Heart right ventricle (tissue), 16 donors: ENCODE measurements at regions not wholly inside any gene's neighbourhood (a gene's known extent, or its start where the extent isn't known, plus 50 kb on each side); places are given as distances from the start of the nearest gene placed in this dataset.

Experiments
- ATAC-seq, 8 donors: fragments of 200-7000 bp; cut with Tn5 transposase; one replicate each; pipeline ENCODE4 v1.9.1; 2020; ENCODE audit warnings: mild to moderate bottlenecking in 8 of 8, moderate library complexity in 8 of 8, moderate number of reproducible peaks in 1 of 8
- DNase-seq, 2 donors: peaks; one replicate each; pipeline ENCODE4 v3.0.0-alpha.2; 2020
- H3K27ac ChIP-seq, 10 donors: fragments of 200-600 bp; sonication (generic) in 2 of 10; one replicate each; pipeline versions ENCODE4 v1.5.0 to v1.8.0; 2020 to 2022; ENCODE audit warnings: mild to moderate bottlenecking in 3 of 10
- H3K27me3 ChIP-seq, 7 donors: fragments of 200-600 bp; one replicate each; pipeline ENCODE4 v1.8.0; 2021 to 2022; ENCODE audit warnings: mild to moderate bottlenecking in 2 of 7
- H3K36me3 ChIP-seq, 9 donors: fragments of 200-600 bp; sonication (generic) in 1 of 9; one replicate each; pipeline versions ENCODE4 v1.5.0 to v1.8.0; 2020 to 2022; ENCODE audit warnings: mild to moderate bottlenecking in 2 of 9
- H3K4me1 ChIP-seq, 9 donors: fragments of 200-600 bp; sonication (generic) in 1 of 9; one replicate each; pipeline versions ENCODE4 v1.5.0 to v1.8.0; 2020 to 2022; ENCODE audit warnings: mild to moderate bottlenecking in 4 of 9
- H3K4me3 ChIP-seq, 10 donors: fragments of 200-600 bp; sonication (generic) in 2 of 10; one replicate each; pipeline versions ENCODE4 v1.5.0 to v1.8.0; 2020 to 2022; ENCODE audit warnings: mild to moderate bottlenecking in 7 of 10, moderate library complexity in 2 of 10
- H3K9me3 ChIP-seq, 11 donors: fragments of 200-600 bp in 10 of 11; sonication (generic) in 2 of 11; one replicate each; pipeline versions ENCODE4 v1.5.0 to v1.8.0; 2013 to 2022; ENCODE audit warnings: mild to moderate bottlenecking in 2 of 11, control low read depth in 1 of 11, moderate library complexity in 1 of 11
- CTCF ChIP-seq, 9 donors: fragments of 200-600 bp; sonication (generic) in 2 of 9; IDR thresholded peaks; one replicate each; pipeline versions ENCODE4 v1.5.0 to v1.8.0; 2021 to 2022; ENCODE audit warnings: antibody characterized with exemption in 9 of 9, mild to moderate bottlenecking in 5 of 9, moderate library complexity in 1 of 9
- WGBS, 2 donors: extraction: QIAGEN DNeasy Blood & Tissue Kit; methylation state at CpG; one replicate each; pipeline ENCODE4 v1.1.7; 2013; ENCODE audit warnings: inconsistent platforms in 1 of 2; 5-methylcytosine and 5-hydroxymethylcytosine counted together
- intact Hi-C, 10 donors: fragments of 100-400 bp; cut with DNase I; formaldehyde crosslinking; loops; one replicate each; pipeline versions ENCODE4 v1.11.1 to v1.14.2; 2022
- donor health status: Arrhythmogenic right ventricular cardiomyopathy.
- donor health status: ischemic (EF 13 %, LVEDD 7.1; RV severe dilation, severe dysfunction).
- donor health status: healthy with polysubstance abuse.
- donor health status: DM: no; HTN: yes; CAD: no.
- donor health status: DM: no; HTN: no; CAD: no.
- donor health status: ischemic (EF 25% LVEDD 6.9; RV normal size, moderate dysfunction).
- donor health status: ischemic (EF 25% LVEDD 5.7; RV mildly dilated, moderate dysfunction).
- donor health status: healthy.
- donor health status: DM: yes; HTN: yes; CAD: no.
- donor health status: Ischemic cardiomyopathy.
- donor health status: ischemic (EF 35%, LVEDD 5.7; RV mildly dilated, moderate dysfunction).
- donor health status: nonischemic (EF 11% LVEDD 7.7; RV severe dilation, severe dysfunction).
- donor health status: DM: yes; HTN: yes; CAD: no.
- donor health status: PGD.
- donor health status: ischemic (EF 29% LVEDD 5.4; RV normal size, mild dysfunction).
- donor health status: nonischemic (EF 23%, LVEDD 6.1; RV moderate dilation, normal function).

GRCh38 chr4:83191026-83191425, 76.5 kb upstream of the PLAC8 start:
- no peak for TF ChIP-seq CTCF (IDR thresholded peaks at IDR 0.05)
- intact Hi-C loops = no loop called here
- 82 to 83% methylated on average over 2 of the region's 2 CpGs for WGBS, 2 donors
- H3K36me3 ChIP-seq = no peaks in the 10 kb centered on the region
- H3K9me3 ChIP-seq = no peaks in the 10 kb centered on the region
- no peak overlapping the region for H3K27ac ChIP-seq
- peaks cover 0 to 11% (median 0%) of the 10 kb centered on the region in 9 donors for H3K4me1 ChIP-seq
- H3K27me3 ChIP-seq = no peaks in the 10 kb centered on the region
- no peak overlapping the region for H3K4me3 ChIP-seq
- no peak for ATAC-seq
- no peak for DNase-seq

DNA sequence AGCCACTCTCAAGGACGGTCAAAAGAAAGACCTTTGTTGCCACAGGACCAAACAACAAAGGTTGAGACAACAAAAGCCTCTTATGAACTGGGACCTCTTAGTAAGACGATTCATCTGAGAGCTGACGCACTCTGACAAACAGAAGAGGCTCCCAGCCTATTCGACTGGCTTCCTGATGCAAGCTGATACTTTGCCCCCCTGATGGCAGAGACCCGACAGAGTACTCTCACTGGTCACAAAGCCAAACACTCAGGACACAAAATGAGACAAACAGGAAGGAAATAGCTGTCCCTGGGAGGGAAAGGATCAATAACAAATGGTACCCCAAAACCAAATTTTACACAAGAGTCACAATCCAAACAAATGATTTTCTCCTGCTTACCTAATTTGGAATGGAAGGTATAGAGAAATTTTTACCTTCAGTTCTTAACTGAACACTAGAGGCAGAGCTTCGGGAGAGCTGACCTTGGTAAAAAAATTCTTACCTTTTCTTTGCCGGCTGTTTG, 75.2 kb upstream of the PLAC8 start:
- TF ChIP-seq CTCF (IDR thresholded peaks at IDR 0.05) = no peak
- Histone ChIP-seq H3K9me3 (no peaks in the 10 kb centered on the region), H3K4me1 (peaks cover 0 to 6% (median 0%) of the 10 kb centered on the region in 9 donors), H3K4me3 (no peak overlapping the region), H3K27ac (no peak overlapping the region), H3K36me3 (no peaks in the 10 kb centered on the region), H3K27me3 (no peaks in the 10 kb centered on the region)
- ATAC-seq (no peak), DNase-seq (no peak)
- intact Hi-C loops = no loop called here
- WGBS, 2 donors = 70 to 71% methylated on average over 7 of the region's 7 CpGs

GRCh38 chr4:83180431-83180968, 66.0 kb upstream of the PLAC8 start:
- H3K27ac ChIP-seq = no peak overlapping the region
- no peaks in the 10 kb centered on the region for H3K27me3 ChIP-seq
- no peak for ATAC-seq
- no peak overlapping the region for H3K4me3 ChIP-seq
- H3K9me3 ChIP-seq = no peaks in the 10 kb centered on the region
- intact Hi-C loops = no loop called here
- TF ChIP-seq CTCF (IDR thresholded peaks at IDR 0.05) = no peak
- 81 to 82% methylated on average over 7 of the region's 7 CpGs for WGBS, 2 donors
- no peaks in the 10 kb centered on the region for H3K4me1 ChIP-seq
- DNase-seq = no peak
- H3K36me3 ChIP-seq = no peaks in the 10 kb centered on the region

DNA sequence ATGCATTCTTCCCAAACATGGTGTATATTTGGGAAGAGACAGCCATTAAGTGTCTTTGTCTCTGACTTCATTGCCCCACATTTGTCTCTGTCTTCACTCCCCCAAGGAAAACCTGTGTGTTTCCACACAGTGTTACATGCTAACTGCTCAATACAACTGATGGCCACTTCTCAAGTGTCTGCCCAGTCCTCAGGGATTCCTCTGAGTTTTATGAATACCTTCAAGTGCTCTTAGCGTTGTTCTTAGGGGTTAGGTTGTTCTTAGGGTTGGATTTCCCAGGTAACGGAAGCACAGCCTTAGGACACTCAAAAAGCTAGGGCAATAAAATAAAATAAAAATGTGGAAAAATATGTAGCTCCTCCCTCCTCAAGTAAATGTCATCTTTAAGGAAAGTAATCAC, 64.7 kb upstream of the PLAC8 start:
- TF ChIP-seq CTCF (IDR thresholded peaks at IDR 0.05) = no peak
- WGBS, 2 donors = 46 to 67% methylated on average over 2 of the region's 2 CpGs
- no peak overlapping the region for H3K27ac ChIP-seq

More for the DNA sequence above, 64.7 kb upstream of the PLAC8 start:
- intact Hi-C loops = no loop called here
- Histone ChIP-seq H3K27me3 (no peaks in the 10 kb centered on the region), H3K9me3 (no peaks in the 10 kb centered on the region), H3K4me3 (no peak overlapping the region), H3K36me3 (no peaks in the 10 kb centered on the region), H3K4me1 (no peaks in the 10 kb centered on the region)
- DNase-seq (no peak), ATAC-seq (no peak)
